Endodermal cell (in vitro differentiated cells): ENCODE measurements at regions not wholly inside any gene's neighbourhood (a gene's known extent, or its start where the extent isn't known, plus 50 kb on each side); places are given as distances from the start of the nearest gene placed in this dataset.

ENCODE experiments used
- DNase-seq: peaks from one replicate; pipeline ENCODE4 v3.0.0-alpha.2; 2017
- H3K27ac ChIP-seq: 2 replicates; pipeline ENCODE4 v1.5.1; 2013; ENCODE audit warnings: mild to moderate bottlenecking, low read depth, low read length, moderate library complexity
- H3K27me3 ChIP-seq: 2 replicates; pipeline ENCODE4 v1.6.1; 2013; ENCODE audit warnings: mild to moderate bottlenecking, low read length, moderate library complexity; ENCODE audit not compliant: insufficient read depth, control insufficient read depth, poor library complexity, severe bottlenecking
- H3K36me3 ChIP-seq: 2 replicates; pipeline ENCODE4 v1.7.0; 2013; ENCODE audit warnings: mild to moderate bottlenecking, low read length, moderate library complexity; ENCODE audit not compliant: control insufficient read depth, insufficient read depth
- H3K4me1 ChIP-seq: one replicate; pipeline ENCODE4 v1.7.0; 2013; ENCODE audit warnings: low read length; ENCODE audit not compliant: control insufficient read depth, insufficient read depth
- H3K4me3 ChIP-seq: 2 replicates; pipeline ENCODE4 v1.5.1; 2013; ENCODE audit warnings: mild to moderate bottlenecking, low read length, moderate library complexity
- H3K9ac ChIP-seq: 2 replicates; pipeline ENCODE4 v1.6.1; 2013; ENCODE audit warnings: mild to moderate bottlenecking, low read length, moderate library complexity; ENCODE audit not compliant: poor library complexity, severe bottlenecking; ENCODE audit errors: extremely low read depth
- H3K9me3 ChIP-seq: 2 replicates; pipeline ENCODE4 v1.6.1; 2013; ENCODE audit warnings: mild to moderate bottlenecking, low read length, moderate library complexity; ENCODE audit not compliant: control insufficient read depth
- H3K27ac Mint-ChIP-seq: 2 replicates; pipeline ENCODE4 v1.8.0; 2020; ENCODE audit warnings: mixed read lengths
- H3K27me3 Mint-ChIP-seq: 2 replicates; pipeline ENCODE4 v1.8.0; 2021; ENCODE audit warnings: mild to moderate bottlenecking, mixed read lengths; ENCODE audit not compliant: insufficient read depth
- H3K36me3 Mint-ChIP-seq: 2 replicates; pipeline ENCODE4 v1.8.0; 2020; ENCODE audit warnings: low read depth, mixed read lengths
- H3K4me1 Mint-ChIP-seq: 2 replicates; pipeline ENCODE4 v1.8.0; 2020; ENCODE audit warnings: mixed read lengths
- H3K4me3 Mint-ChIP-seq: 2 replicates; pipeline ENCODE4 v1.8.0; 2020; ENCODE audit warnings: mild to moderate bottlenecking, moderate library complexity, mixed read lengths
- H3K9me3 Mint-ChIP-seq: 2 replicates; pipeline ENCODE4 v1.8.0; 2020; ENCODE audit warnings: mild to moderate bottlenecking, mixed read lengths
- whole genome bisulfite sequencing, 2 experiments: methylation state at CpG; one replicate each; pipeline versions ENCODE4 v1.1.5 to v1.1.7; 2013; ENCODE audit warnings: missing lambda C conversion rate in 2 of 2, mixed read lengths in 1 of 2; ENCODE audit not compliant: insufficient coverage in 1 of 2, insufficient read length in 1 of 2; 5-methylcytosine and 5-hydroxymethylcytosine counted together
- TF ChIP-seq, protein P1 (sequence below): fragments of 200-600 bp; sonication (generic); conservative IDR thresholded peaks from 2 replicates; pipeline ENCODE4 v1.5.0; 2021; ENCODE audit warnings: antibody characterized with exemption, mild to moderate bottlenecking

DNA sequence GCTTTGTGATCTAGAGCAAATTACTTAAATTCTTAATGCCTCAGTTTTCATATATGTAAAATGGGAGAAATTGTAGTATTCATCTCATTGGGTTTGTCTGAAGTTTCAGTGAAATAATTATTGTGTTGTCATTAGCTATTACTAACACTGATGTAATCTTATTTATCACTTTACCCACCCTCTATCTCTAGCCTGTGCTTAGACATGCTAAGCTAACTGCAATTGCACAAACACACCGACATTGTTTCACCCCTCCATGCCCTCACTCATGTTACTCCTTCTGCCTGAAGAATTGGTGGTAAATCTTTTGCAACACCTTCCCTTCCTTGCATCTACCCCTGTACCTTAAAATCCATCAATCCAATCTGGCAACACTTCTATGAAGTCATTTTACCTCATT, 241.6 kb downstream of the BCAT1 start:
- Histone ChIP-seq H3K36me3 (no peaks in the 10 kb centered on the region), H3K9me3 (no peaks in the 10 kb centered on the region), H3K4me3 (no peak overlapping the region), H3K27ac (no peak overlapping the region), H3K27me3 (no peaks in the 10 kb centered on the region), H3K4me1 (no peaks in the 10 kb centered on the region), H3K9ac (no peak overlapping the region)
- Mint-ChIP-seq H3K36me3 (no peaks in the 10 kb centered on the region), H3K4me1 (no peaks in the 10 kb centered on the region), H3K27ac (no peak overlapping the region), H3K27me3 (no peaks in the 10 kb centered on the region), H3K4me3 (no peak overlapping the region), H3K9me3 (no peaks in the 10 kb centered on the region)
- TF ChIP-seq, protein P1, sequence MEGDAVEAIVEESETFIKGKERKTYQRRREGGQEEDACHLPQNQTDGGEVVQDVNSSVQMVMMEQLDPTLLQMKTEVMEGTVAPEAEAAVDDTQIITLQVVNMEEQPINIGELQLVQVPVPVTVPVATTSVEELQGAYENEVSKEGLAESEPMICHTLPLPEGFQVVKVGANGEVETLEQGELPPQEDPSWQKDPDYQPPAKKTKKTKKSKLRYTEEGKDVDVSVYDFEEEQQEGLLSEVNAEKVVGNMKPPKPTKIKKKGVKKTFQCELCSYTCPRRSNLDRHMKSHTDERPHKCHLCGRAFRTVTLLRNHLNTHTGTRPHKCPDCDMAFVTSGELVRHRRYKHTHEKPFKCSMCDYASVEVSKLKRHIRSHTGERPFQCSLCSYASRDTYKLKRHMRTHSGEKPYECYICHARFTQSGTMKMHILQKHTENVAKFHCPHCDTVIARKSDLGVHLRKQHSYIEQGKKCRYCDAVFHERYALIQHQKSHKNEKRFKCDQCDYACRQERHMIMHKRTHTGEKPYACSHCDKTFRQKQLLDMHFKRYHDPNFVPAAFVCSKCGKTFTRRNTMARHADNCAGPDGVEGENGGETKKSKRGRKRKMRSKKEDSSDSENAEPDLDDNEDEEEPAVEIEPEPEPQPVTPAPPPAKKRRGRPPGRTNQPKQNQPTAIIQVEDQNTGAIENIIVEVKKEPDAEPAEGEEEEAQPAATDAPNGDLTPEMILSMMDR = no peak
- 88 to 100% methylated on average over 1 of the region's 1 CpG for WGBS, 2 experiments
- DNase-seq = no peak

DNA sequence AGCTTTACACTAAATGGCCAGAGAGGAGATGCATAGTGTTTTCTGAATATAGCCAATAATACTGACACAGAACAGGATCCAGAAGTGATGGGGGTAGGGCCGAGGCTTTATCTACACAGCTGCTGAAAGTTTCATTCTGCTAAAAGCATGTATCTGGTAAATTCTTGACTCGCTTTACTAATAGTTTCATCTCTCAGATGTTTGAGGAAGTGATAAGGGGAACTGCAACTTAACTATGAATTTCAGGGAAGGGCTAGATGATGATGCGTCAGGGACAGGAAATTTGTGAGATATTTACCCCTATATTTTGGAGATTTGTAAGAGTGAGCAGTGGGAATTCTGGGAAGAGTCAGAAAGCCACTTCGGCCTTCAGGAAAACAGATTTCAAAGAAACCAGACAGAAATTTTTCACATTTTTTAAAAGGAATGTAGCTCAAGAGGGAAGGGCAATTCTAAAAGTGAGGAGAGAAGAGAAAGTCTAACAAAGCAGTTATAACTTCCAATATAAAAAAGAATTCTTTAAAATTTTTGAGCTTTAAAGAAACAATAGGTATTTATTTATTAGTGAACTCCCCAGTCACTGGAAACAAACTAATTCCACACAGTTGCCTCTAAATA, 243.1 kb downstream of the BCAT1 start:
- H3K27me3 ChIP-seq = no peaks in the 10 kb centered on the region
- H3K4me1 Mint-ChIP-seq = no peaks in the 10 kb centered on the region
- H3K9me3 ChIP-seq = peaks cover 1% of the 10 kb centered on the region
- no peak overlapping the region for H3K27ac Mint-ChIP-seq
- TF ChIP-seq, protein P1 = no peak
- H3K4me3 ChIP-seq = no peak overlapping the region
- no peaks in the 10 kb centered on the region for H3K36me3 ChIP-seq
- no peak for DNase-seq
- H3K9me3 Mint-ChIP-seq = peaks cover 6% of the 10 kb centered on the region
- H3K4me3 Mint-ChIP-seq = no peak overlapping the region
- no peak overlapping the region for H3K9ac ChIP-seq
- WGBS, 2 experiments = 94 to 96% methylated on average over 3 to 4 of the region's 4 CpGs
- H3K4me1 ChIP-seq = no peaks in the 10 kb centered on the region
- no peaks in the 10 kb centered on the region for H3K36me3 Mint-ChIP-seq
- no peak overlapping the region for H3K27ac ChIP-seq
- H3K27me3 Mint-ChIP-seq = no peaks in the 10 kb centered on the region

DNA sequence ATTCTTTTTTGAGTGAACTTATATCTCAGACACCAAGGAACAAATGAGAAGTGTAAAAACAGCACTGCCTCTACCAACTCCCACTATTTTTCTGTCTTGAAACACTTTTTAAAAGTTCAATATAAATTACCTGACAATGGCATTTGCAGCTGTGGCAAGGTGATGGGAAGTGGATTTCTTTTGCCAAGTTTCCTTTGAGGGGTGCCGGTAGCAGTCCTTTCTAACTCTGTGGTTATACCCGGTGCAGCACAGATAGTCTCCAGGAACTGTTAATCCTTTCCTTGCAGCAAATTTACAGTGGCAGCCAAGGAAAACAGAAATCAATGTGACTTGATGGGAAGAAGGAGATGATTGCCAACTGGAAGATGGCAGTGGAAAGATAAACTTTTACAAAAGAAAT, 243.7 kb downstream of the BCAT1 start:
- H3K4me3 ChIP-seq = no peak overlapping the region
- Mint-ChIP-seq H3K27me3 (no peaks in the 10 kb centered on the region), H3K36me3 (no peaks in the 10 kb centered on the region), H3K4me3 (no peak overlapping the region), H3K4me1 (no peaks in the 10 kb centered on the region), H3K27ac (no peak overlapping the region), H3K9me3 (peaks cover 11% of the 10 kb centered on the region)
- H3K4me1 ChIP-seq = no peaks in the 10 kb centered on the region
- no peaks in the 10 kb centered on the region for H3K27me3 ChIP-seq
- no peak overlapping the region for H3K9ac ChIP-seq
- TF ChIP-seq, protein P1 = no peak
- peaks cover 7% of the 10 kb centered on the region for H3K9me3 ChIP-seq
- H3K36me3 ChIP-seq = no peaks in the 10 kb centered on the region
- no peak overlapping the region for H3K27ac ChIP-seq
- no peak for DNase-seq
- WGBS, 2 experiments = 64 to 66% methylated on average over 2 of the region's 2 CpGs
